ENCODE measurements at regions not wholly inside any gene's neighbourhood (a gene's known extent, or its start where the extent isn't known, plus 50 kb on each side); places are given as distances from the start of the nearest gene placed in this dataset.

- DNase-seq (ENCODE audit: low read depth): no peak
- H3K4me3 ChIP-seq (ENCODE audit: low read depth, low read length): no peak overlapping the region
- TF ChIP-seq, protein P1, sequence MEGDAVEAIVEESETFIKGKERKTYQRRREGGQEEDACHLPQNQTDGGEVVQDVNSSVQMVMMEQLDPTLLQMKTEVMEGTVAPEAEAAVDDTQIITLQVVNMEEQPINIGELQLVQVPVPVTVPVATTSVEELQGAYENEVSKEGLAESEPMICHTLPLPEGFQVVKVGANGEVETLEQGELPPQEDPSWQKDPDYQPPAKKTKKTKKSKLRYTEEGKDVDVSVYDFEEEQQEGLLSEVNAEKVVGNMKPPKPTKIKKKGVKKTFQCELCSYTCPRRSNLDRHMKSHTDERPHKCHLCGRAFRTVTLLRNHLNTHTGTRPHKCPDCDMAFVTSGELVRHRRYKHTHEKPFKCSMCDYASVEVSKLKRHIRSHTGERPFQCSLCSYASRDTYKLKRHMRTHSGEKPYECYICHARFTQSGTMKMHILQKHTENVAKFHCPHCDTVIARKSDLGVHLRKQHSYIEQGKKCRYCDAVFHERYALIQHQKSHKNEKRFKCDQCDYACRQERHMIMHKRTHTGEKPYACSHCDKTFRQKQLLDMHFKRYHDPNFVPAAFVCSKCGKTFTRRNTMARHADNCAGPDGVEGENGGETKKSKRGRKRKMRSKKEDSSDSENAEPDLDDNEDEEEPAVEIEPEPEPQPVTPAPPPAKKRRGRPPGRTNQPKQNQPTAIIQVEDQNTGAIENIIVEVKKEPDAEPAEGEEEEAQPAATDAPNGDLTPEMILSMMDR (IDR thresholded peaks at IDR 0.05; ENCODE audit: control insufficient read depth, extremely low read depth, insufficient read depth): no peak
These were observed 77.1 kb upstream of the GNAI1 start for GRCh38 chr7:80057488-80057887.

DNA sequence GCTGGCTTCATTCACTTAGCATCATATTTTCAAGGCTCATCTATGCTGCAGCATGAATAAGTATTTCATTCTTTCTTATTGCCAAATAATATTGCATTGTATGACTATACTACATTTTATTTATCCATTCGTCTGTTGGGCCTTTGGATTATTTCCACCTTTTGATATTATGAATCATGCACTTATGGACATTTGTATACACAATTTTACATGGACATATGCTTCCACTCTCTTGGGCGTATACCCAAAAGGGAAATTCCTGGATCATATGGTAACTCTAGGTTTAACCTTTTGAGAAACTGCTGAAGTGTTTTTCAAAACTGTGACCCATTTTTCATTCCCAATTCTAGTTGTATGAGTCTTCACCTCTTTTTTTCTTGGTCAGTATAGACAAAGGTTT lies 80.3 kb upstream of the GNAI1 start:
- no peak for DNase-seq (ENCODE audit: low read depth)
- TF ChIP-seq, protein P1 (IDR thresholded peaks at IDR 0.05; ENCODE audit: control insufficient read depth, extremely low read depth, insufficient read depth): no peak
- no peak overlapping the region for H3K4me3 ChIP-seq (ENCODE audit: low read depth, low read length)

DNA sequence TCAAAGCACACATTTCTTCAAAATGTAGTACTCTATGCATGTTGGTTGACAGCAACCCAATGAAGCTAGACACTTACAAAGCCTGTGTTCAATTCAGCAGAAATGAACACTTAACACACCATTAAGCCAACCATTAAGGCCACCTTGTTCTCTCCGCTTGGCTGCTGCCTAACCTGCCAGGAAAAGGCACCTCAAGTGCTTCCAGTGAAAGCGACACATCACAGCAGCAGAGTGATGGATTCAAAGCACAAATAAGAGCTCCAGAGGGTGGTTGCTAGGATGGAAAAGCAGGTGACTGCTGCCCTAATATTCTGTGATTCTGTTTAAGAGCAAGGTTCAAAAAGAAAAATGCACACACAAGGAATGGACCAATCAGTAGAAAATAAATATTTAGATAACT lies 81.5 kb upstream of the GNAI1 start:
- TF ChIP-seq, protein P1 (IDR thresholded peaks at IDR 0.05; ENCODE audit: control insufficient read depth, extremely low read depth, insufficient read depth): no peak
- no peak overlapping the region for H3K4me3 ChIP-seq (ENCODE audit: low read depth, low read length)
- DNase-seq (ENCODE audit: low read depth): no peak

DNA sequence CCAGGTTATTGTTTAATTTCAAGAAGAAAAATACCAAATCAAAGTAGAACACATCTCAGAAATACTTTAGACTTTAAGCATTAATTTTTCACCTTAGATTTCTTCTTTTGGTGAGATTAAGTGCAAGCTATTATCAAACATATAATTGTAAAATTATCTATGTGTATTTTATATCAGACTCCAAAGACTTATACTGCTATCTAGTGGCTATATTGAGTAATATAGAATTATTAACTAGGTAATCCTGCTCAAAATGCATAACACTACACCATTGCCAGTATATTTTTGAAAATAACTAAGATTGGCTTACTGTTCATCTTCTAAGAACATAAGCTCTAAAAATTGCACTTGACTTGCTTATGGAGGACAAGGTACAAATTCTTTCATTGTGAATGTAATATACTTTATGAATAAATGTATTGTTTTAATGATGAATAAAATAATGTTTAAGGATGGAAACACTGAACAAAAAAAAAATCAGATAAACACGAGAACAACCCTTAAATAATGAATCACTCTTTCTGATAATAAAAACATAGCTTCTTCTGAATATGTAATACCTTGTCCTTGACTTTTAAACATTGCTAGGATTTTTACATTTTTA lies 86.7 kb upstream of the GNAI1 start:
- no peak for DNase-seq (ENCODE audit: low read depth)
- H3K4me3 ChIP-seq (ENCODE audit: low read depth, low read length): no peak overlapping the region
- TF ChIP-seq, protein P1 (IDR thresholded peaks at IDR 0.05; ENCODE audit: control insufficient read depth, extremely low read depth, insufficient read depth): peak; percentile 43; the same call in 1 of the 2 replicates

- TF ChIP-seq, protein P1 (IDR thresholded peaks at IDR 0.05; ENCODE audit: control insufficient read depth, extremely low read depth, insufficient read depth): no peak
- DNase-seq (ENCODE audit: low read depth): no peak
- no peak overlapping the region for H3K4me3 ChIP-seq (ENCODE audit: low read depth, low read length)
These were observed 87.6 kb upstream of the GNAI1 start for GRCh38 chr7:80047032-80047431.

DNA sequence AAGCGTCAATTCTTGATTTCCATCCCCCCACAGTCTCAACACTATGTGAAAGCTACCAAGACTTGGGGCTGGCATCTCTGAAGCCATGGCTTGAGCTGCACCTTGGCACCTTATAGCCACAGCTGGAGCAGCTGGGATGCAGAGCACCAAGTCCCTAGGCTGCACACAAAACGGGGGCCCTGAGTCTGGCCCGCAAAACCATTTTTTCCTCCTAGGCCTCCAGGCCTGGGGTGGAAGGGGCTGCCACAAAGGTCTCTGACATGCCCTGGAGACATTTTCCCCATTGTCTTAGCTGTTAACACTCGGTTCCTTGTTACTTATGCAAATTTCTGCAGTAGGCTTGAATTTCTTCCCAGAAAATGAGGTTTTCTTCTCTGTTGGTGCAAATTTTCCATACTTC lies 89.8 kb upstream of the GNAI1 start:
- no peak for DNase-seq (ENCODE audit: low read depth)
- H3K4me3 ChIP-seq (ENCODE audit: low read depth, low read length): no peak overlapping the region
- TF ChIP-seq, protein P1 (IDR thresholded peaks at IDR 0.05; ENCODE audit: control insufficient read depth, extremely low read depth, insufficient read depth): no peak

DNA sequence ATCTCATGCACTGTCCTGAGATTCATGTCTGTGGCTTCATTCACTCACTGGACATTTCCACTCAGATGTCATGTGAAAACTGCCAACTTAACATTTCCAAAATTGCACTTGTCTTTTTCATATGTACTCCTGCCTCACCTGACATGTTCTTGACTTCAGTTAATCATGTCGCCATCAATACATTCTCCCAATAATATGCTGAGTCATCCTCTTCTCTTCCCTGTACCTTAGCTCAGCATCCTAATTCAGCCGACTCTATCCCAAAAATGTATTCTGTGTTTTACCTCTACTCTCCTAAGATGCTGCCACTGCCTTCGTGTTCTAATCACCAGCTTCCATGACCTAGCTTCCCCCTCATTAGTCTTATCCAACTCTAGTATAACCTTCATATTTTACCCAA lies 93.9 kb upstream of the GNAI1 start:
- H3K4me3 ChIP-seq (ENCODE audit: low read depth, low read length): no peak overlapping the region
- TF ChIP-seq, protein P1 (IDR thresholded peaks at IDR 0.05; ENCODE audit: control insufficient read depth, extremely low read depth, insufficient read depth): no peak
- no peak for DNase-seq (ENCODE audit: low read depth)
